DOHH2 (cell line): ENCODE measurements at regions not wholly inside any gene's neighbourhood (a gene's known extent, or its start where the extent isn't known, plus 50 kb on each side); places are given as distances from the start of the nearest gene placed in this dataset.
"Not testable (repeated sequence)": the region's sequence is repeated elsewhere in the genome, so short reads cannot be mapped to it uniquely, and the experiment has no call there.

Source experiments
- H3F3A ChIP-seq: fragments of 200-600 bp; sonication (generic), shearing (Covaris generic); 2 replicates; pipeline ENCODE4 v1.6.0; 2016; ENCODE audit warnings: antibody characterized with exemption, mild to moderate bottlenecking; ENCODE audit not compliant: control insufficient read depth, insufficient read depth
- H3K27ac ChIP-seq: fragments of 200-600 bp; sonication (generic); 2 replicates; pipeline ENCODE4 v1.5.1; 2014; ENCODE audit warnings: low read depth, mild to moderate bottlenecking, low read length, moderate library complexity
- H3K27me3 ChIP-seq: fragments of 200-600 bp; sonication (generic); 2 replicates; pipeline ENCODE4 v1.6.1; 2014; ENCODE audit warnings: mild to moderate bottlenecking, low read length, mixed read lengths; ENCODE audit not compliant: control insufficient read depth
- H3K36me3 ChIP-seq: fragments of 200-600 bp; sonication (generic); 2 replicates; pipeline ENCODE4 v1.6.1; 2014; ENCODE audit warnings: mild to moderate bottlenecking, low read length, moderate library complexity, mixed read lengths; ENCODE audit not compliant: control insufficient read depth
- H3K4me1 ChIP-seq: fragments of 200-600 bp; sonication (generic); 2 replicates; pipeline ENCODE4 v1.6.1; 2014; ENCODE audit warnings: mild to moderate bottlenecking, low read length, mixed read lengths; ENCODE audit not compliant: control insufficient read depth
- H3K4me2 ChIP-seq: fragments of 200-600 bp; sonication (generic); 2 replicates; pipeline ENCODE4 v1.6.0; 2014; ENCODE audit warnings: mild to moderate bottlenecking, low read length, moderate library complexity
- H3K4me3 ChIP-seq: fragments of 200-600 bp; sonication (generic); 2 replicates; pipeline ENCODE4 v1.5.1; 2014; ENCODE audit warnings: mild to moderate bottlenecking, low read length, mixed read lengths
- H3K79me2 ChIP-seq: fragments of 200-600 bp; sonication (generic); 2 replicates; pipeline ENCODE4 v1.6.1; 2014; ENCODE audit warnings: mild to moderate bottlenecking, low read length, mixed read lengths; ENCODE audit not compliant: control insufficient read depth
- H3K9me2 ChIP-seq: fragments of 200-600 bp; sonication (generic); replicated peaks from 2 replicates; pipeline ENCODE4 v1.6.1; 2014; ENCODE audit warnings: mild to moderate bottlenecking, low read length, mixed read lengths; ENCODE audit not compliant: control insufficient read depth
- H3K9me3 ChIP-seq: fragments of 200-600 bp; sonication (generic); 2 replicates; pipeline ENCODE4 v1.6.1; 2014; ENCODE audit warnings: antibody characterized with exemption, low read length, mixed read lengths; ENCODE audit not compliant: control insufficient read depth, insufficient read depth
- H4K20me1 ChIP-seq: fragments of 200-600 bp; sonication (generic); 2 replicates; pipeline ENCODE4 v1.6.0; 2014; ENCODE audit warnings: low read depth, mild to moderate bottlenecking, antibody characterized with exemption, low read length, moderate library complexity; ENCODE audit not compliant: control insufficient read depth, insufficient read depth
- CTCF ChIP-seq: fragments of 200-600 bp; sonication (generic); IDR thresholded peaks from one replicate; pipeline ENCODE4 v1.5.1; 2014; ENCODE audit warnings: antibody characterized with exemption, mild to moderate bottlenecking, low read depth, low read length; ENCODE audit not compliant: poor library complexity, severe bottlenecking
- EZH2phosphoT487 ChIP-seq: fragments of 200-600 bp; sonication (generic); IDR thresholded peaks from 2 replicates; pipeline ENCODE4 v1.6.1; 2017; ENCODE audit warnings: borderline replicate concordance, mild to moderate bottlenecking, antibody characterized with exemption, low read length, moderate library complexity, mixed read lengths

GRCh38 chr2:161513295-161514032 lies 97.4 kb downstream of the TBR1 start:
- H3K36me3 ChIP-seq, H3K4me2 ChIP-seq, H3K4me1 ChIP-seq, H3K4me3 ChIP-seq, H4K20me1 ChIP-seq, H3K9me2 ChIP-seq, H3F3A ChIP-seq, H3K27me3 ChIP-seq, H3K9me3 ChIP-seq, H3K27ac ChIP-seq, H3K79me2 ChIP-seq: not testable (repeated sequence)

- no peaks in the 10 kb centered on the region for H4K20me1 ChIP-seq
- no peaks in the 10 kb centered on the region for H3K9me3 ChIP-seq
- TF ChIP-seq EZH2phosphoT487 (no peak), CTCF (no peak)
- no peaks in the 10 kb centered on the region for H3K27me3 ChIP-seq
- H3K27ac ChIP-seq = no peak overlapping the region
- H3K79me2 ChIP-seq = no peaks in the 10 kb centered on the region
- H3K36me3 ChIP-seq = no peaks in the 10 kb centered on the region
- H3F3A ChIP-seq = no peaks in the 10 kb centered on the region
- no peak overlapping the region for H3K4me2 ChIP-seq
- H3K4me1 ChIP-seq = no peaks in the 10 kb centered on the region
- H3K4me3 ChIP-seq = no peak overlapping the region
- H3K9me2 ChIP-seq = no peaks in the 10 kb centered on the region
Measured at GRCh38 chr2:161522796-161523195, 101.4 kb upstream of the SLC4A10 start.

- H3K9me2 ChIP-seq = no peaks in the 10 kb centered on the region
- no peak overlapping the region for H3K4me3 ChIP-seq
- no peaks in the 10 kb centered on the region for H3K36me3 ChIP-seq
- H3K27ac ChIP-seq = no peak overlapping the region
- H3K9me3 ChIP-seq = no peaks in the 10 kb centered on the region
- H3K4me1 ChIP-seq = no peaks in the 10 kb centered on the region
- H3K27me3 ChIP-seq = no peaks in the 10 kb centered on the region
- TF ChIP-seq CTCF (no peak), EZH2phosphoT487 (no peak)
- no peak overlapping the region for H3K4me2 ChIP-seq
- no peaks in the 10 kb centered on the region for H4K20me1 ChIP-seq
- H3K79me2 ChIP-seq = no peaks in the 10 kb centered on the region
- H3F3A ChIP-seq = no peaks in the 10 kb centered on the region
Measured at GRCh38 chr2:161533218-161533617, 91.0 kb upstream of the SLC4A10 start.

GRCh38 chr2:161546635-161547034 lies 77.6 kb upstream of the SLC4A10 start:
- no peaks in the 10 kb centered on the region for H3F3A ChIP-seq
- no peaks in the 10 kb centered on the region for H3K36me3 ChIP-seq
- H3K4me1 ChIP-seq = no peaks in the 10 kb centered on the region
- H3K27ac ChIP-seq = no peak overlapping the region
- TF ChIP-seq CTCF = no peak
- no peak for TF ChIP-seq EZH2phosphoT487
- no peaks in the 10 kb centered on the region for H3K27me3 ChIP-seq
- H4K20me1 ChIP-seq = no peaks in the 10 kb centered on the region
- H3K9me2 ChIP-seq = no peaks in the 10 kb centered on the region
- H3K4me3 ChIP-seq = no peak overlapping the region
- no peaks in the 10 kb centered on the region for H3K79me2 ChIP-seq
- no peaks in the 10 kb centered on the region for H3K9me3 ChIP-seq
- no peak overlapping the region for H3K4me2 ChIP-seq
